HFF-Myc (cell line): ENCODE measurements at regions not wholly inside any gene's neighbourhood (a gene's known extent, or its start where the extent isn't known, plus 50 kb on each side); places are given as distances from the start of the nearest gene placed in this dataset.

Experiments used
- DNase-seq: peaks from one replicate; pipeline ENCODE4 v3.0.0-alpha.2; 2011; ENCODE audit warnings: low read depth; ENCODE audit errors: extremely low read depth
- H3K4me3 ChIP-seq: replicated peaks from 2 replicates; pipeline ENCODE4 v1.5.1; 2011; ENCODE audit warnings: low read depth, mild to moderate bottlenecking, control low read depth, low read length
- TF ChIP-seq, protein P1 (sequence below): IDR thresholded peaks from 2 replicates; pipeline ENCODE4 v1.5.1; 2012; ENCODE audit warnings: mild to moderate bottlenecking, low read depth, low read length, control low read depth; ENCODE audit errors: missing control alignments

- TF ChIP-seq, protein P1, sequence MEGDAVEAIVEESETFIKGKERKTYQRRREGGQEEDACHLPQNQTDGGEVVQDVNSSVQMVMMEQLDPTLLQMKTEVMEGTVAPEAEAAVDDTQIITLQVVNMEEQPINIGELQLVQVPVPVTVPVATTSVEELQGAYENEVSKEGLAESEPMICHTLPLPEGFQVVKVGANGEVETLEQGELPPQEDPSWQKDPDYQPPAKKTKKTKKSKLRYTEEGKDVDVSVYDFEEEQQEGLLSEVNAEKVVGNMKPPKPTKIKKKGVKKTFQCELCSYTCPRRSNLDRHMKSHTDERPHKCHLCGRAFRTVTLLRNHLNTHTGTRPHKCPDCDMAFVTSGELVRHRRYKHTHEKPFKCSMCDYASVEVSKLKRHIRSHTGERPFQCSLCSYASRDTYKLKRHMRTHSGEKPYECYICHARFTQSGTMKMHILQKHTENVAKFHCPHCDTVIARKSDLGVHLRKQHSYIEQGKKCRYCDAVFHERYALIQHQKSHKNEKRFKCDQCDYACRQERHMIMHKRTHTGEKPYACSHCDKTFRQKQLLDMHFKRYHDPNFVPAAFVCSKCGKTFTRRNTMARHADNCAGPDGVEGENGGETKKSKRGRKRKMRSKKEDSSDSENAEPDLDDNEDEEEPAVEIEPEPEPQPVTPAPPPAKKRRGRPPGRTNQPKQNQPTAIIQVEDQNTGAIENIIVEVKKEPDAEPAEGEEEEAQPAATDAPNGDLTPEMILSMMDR = no peak
- no peak for DNase-seq
- no peak overlapping the region for H3K4me3 ChIP-seq
Observed at GRCh38 chrX:14476205-14476604, 53.1 kb upstream of the GLRA2 start.

- DNase-seq = no peak
- TF ChIP-seq, protein P1 = no peak
- no peak overlapping the region for H3K4me3 ChIP-seq
Observed at GRCh38 chrX:14449773-14450172, 79.6 kb upstream of the GLRA2 start.

- H3K4me3 ChIP-seq = no peak overlapping the region
- TF ChIP-seq, protein P1 = no peak
- DNase-seq = no peak
Observed at GRCh38 chrX:14448406-14448805, 80.9 kb upstream of the GLRA2 start.

GRCh38 chrX:14440106-14440505, 89.2 kb upstream of the GLRA2 start:
- TF ChIP-seq, protein P1 = no peak
- H3K4me3 ChIP-seq = no peak overlapping the region
- no peak for DNase-seq

DNA sequence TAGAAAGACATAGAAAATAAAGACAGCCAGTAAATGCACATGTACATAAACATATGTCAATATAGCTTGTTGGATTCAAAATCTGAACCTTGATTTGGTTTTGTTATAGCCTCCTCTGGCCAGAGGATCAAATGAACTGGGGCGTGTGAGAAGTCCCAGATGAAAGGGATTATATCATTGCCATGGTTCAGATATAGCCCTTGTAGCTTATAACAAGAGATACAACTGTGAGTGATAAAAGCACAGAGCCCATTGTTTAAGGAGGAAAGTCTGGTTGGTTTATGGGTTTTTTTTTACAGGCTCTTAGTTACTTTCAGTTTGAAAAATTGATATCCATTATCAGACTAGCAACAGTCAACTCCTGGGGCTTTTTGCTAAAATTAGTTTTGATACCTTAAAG, 101.7 kb upstream of the GLRA2 start:
- TF ChIP-seq, protein P1 = no peak
- H3K4me3 ChIP-seq = no peak overlapping the region
- no peak for DNase-seq

GRCh38 chrX:14420841-14421240, 108.5 kb upstream of the GLRA2 start:
- DNase-seq = no peak
- no peak overlapping the region for H3K4me3 ChIP-seq
- TF ChIP-seq, protein P1 = no peak

GRCh38 chrX:14412686-14413085, 116.7 kb upstream of the GLRA2 start:
- TF ChIP-seq, protein P1 = no peak
- no peak overlapping the region for H3K4me3 ChIP-seq
- no peak for DNase-seq
